ENCODE measurements at regions not wholly inside any gene's neighbourhood (a gene's known extent, or its start where the extent isn't known, plus 50 kb on each side); places are given as distances from the start of the nearest gene placed in this dataset.
"Not testable (repeated sequence)": the region's sequence is repeated elsewhere in the genome, so short reads cannot be mapped to it uniquely, and the experiment has no call there.

- not testable (repeated sequence) for TF ChIP-seq CTCF, POLR2A (IDR thresholded peaks at IDR 0.05)
Observed at GRCh38 chr18:29360659-29361058, 1183.7 kb upstream of the CDH2 start.

Measured in lower leg skin (tissue), 3 donors.